BJ (cell line): ENCODE measurements at regions not wholly inside any gene's neighbourhood (a gene's known extent, or its start where the extent isn't known, plus 50 kb on each side); places are given as distances from the start of the nearest gene placed in this dataset.

ENCODE experiments used
- CTCF ChIA-PET: fragments of 350-600 bp; formaldehyde crosslinking; extraction: SDS; loops from one replicate; lab custom pipeline; 2021; ENCODE audit warnings: antibody characterized with exemption, inconsistent platforms; lab: Yijun Ruan, JAX
- POLR2A ChIA-PET: fragments of 300-600 bp; sonication (Branson Sonifier 250); formaldehyde crosslinking; extraction: SDS; loops from one replicate; lab custom pipeline; 2021; ENCODE audit warnings: antibody characterized with exemption; lab: Charles Lee
- DNase-seq: peaks from one replicate; pipeline ENCODE4 v3.0.0-alpha.2; 2011; ENCODE audit warnings: low read depth
- H3K27me3 ChIP-seq: 2 replicates; pipeline ENCODE4 v1.6.0; 2011; ENCODE audit warnings: low read length; ENCODE audit not compliant: control insufficient read depth, insufficient read depth
- H3K36me3 ChIP-seq: 2 replicates; pipeline ENCODE4 v1.5.1; 2011; ENCODE audit warnings: low read length; ENCODE audit not compliant: control insufficient read depth, insufficient read depth
- H3K4me3 ChIP-seq: 2 replicates; pipeline ENCODE4 v1.5.1; 2011; ENCODE audit warnings: low read depth, mild to moderate bottlenecking, control low read depth, low read length
- TF ChIP-seq, protein P1 (sequence below): IDR thresholded peaks from 2 replicates; pipeline ENCODE4 v1.5.1; 2011; ENCODE audit warnings: low read depth, mild to moderate bottlenecking, control low read depth, inconsistent platforms, low read length, moderate library complexity; ENCODE audit not compliant: insufficient read depth

DNA sequence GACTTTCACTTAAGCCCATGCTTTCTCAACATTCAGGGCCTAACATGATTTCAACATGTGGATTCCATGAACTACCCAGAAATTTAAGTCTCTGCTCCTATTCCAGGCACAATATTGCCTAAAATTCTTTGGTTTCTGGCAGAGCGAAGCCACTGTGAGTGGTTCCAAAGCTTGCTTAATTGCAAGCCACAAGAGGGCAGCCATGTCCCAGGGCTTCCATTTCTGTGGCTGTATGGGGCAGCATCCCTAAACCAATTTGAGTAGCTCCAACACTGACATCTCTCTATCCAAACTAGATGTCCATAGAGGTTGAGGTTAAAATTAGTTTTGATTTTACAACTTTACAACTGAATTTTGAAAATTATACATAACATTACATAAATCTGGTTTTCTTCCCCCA, 56.3 kb upstream of the MDFIC start:
- TF ChIP-seq, protein P1, sequence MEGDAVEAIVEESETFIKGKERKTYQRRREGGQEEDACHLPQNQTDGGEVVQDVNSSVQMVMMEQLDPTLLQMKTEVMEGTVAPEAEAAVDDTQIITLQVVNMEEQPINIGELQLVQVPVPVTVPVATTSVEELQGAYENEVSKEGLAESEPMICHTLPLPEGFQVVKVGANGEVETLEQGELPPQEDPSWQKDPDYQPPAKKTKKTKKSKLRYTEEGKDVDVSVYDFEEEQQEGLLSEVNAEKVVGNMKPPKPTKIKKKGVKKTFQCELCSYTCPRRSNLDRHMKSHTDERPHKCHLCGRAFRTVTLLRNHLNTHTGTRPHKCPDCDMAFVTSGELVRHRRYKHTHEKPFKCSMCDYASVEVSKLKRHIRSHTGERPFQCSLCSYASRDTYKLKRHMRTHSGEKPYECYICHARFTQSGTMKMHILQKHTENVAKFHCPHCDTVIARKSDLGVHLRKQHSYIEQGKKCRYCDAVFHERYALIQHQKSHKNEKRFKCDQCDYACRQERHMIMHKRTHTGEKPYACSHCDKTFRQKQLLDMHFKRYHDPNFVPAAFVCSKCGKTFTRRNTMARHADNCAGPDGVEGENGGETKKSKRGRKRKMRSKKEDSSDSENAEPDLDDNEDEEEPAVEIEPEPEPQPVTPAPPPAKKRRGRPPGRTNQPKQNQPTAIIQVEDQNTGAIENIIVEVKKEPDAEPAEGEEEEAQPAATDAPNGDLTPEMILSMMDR = peak; percentile 85
- H3K4me3 ChIP-seq = no peak overlapping the region
- H3K36me3 ChIP-seq = no peaks in the 10 kb centered on the region
- ChIA-PET CTCF (interaction anchor here (0.7 to 2.5 kb wide), 21 partner anchors 9 to 987 kb away, joined by 3 to 14 read pairs (median 3); no protein-coding TSS in a partner anchor), POLR2A (interaction anchor here (0.5 to 0.6 kb wide), 2 partner anchors 12 to 74 kb away, joined by 3 to 4 read pairs; no protein-coding TSS in a partner anchor)
- DNase-seq = no peak
- H3K27me3 ChIP-seq = no peaks in the 10 kb centered on the region
